Fibroblast of lung (primary cell): ENCODE measurements at regions not wholly inside any gene's neighbourhood (a gene's known extent, or its start where the extent isn't known, plus 50 kb on each side); places are given as distances from the start of the nearest gene placed in this dataset.

ENCODE experiments used
- DNase-seq, 2 donors: peaks; one replicate each; pipeline versions ENCODE4 v3.0.0 to v3.0.0-alpha.2; 2010; ENCODE audit warnings: low read depth in 2 of 2
- H2AFZ ChIP-seq: 2 replicates; pipeline ENCODE4 v1.5.1; 2012; ENCODE audit warnings: low read length, control low read depth, inconsistent platforms
- H3K27ac ChIP-seq: 2 replicates; pipeline ENCODE4 v1.5.1; 2011; ENCODE audit warnings: low read length, control low read depth; ENCODE audit not compliant: insufficient read depth
- H3K27me3 ChIP-seq: 2 replicates; pipeline ENCODE4 v1.5.1; 2011; ENCODE audit warnings: mild to moderate bottlenecking, low read length; ENCODE audit not compliant: control insufficient read depth, insufficient read depth
- H3K36me3 ChIP-seq: 2 replicates; pipeline ENCODE4 v1.5.1; 2011; ENCODE audit warnings: low read length; ENCODE audit not compliant: control insufficient read depth, insufficient read depth
- H3K4me1 ChIP-seq: 2 replicates; pipeline ENCODE4 v1.5.1; 2011; ENCODE audit warnings: low read length; ENCODE audit not compliant: control insufficient read depth, insufficient read depth; ENCODE audit errors: extremely low read depth
- H3K4me2 ChIP-seq: 2 replicates; pipeline ENCODE4 v1.5.1; 2011; ENCODE audit warnings: low read length, control low read depth; ENCODE audit not compliant: insufficient read depth; ENCODE audit errors: extremely low read depth
- H3K4me3 ChIP-seq, 4 experiments: fragments of 200-600 bp in 1 of 4; sonication (generic) in 1 of 4; replicated peaks in 1 of 4; 2 replicates each; pipeline ENCODE4 v1.5.1; 2011 to 2016; ENCODE audit warnings: low read length in 4 of 4, low read depth in 3 of 4, mild to moderate bottlenecking in 3 of 4, control low read depth in 2 of 4, inconsistent platforms in 1 of 4, mixed read lengths in 1 of 4; ENCODE audit not compliant: insufficient read depth in 1 of 4; ENCODE audit errors: control extremely low read depth in 1 of 4
- H3K79me2 ChIP-seq: 2 replicates; pipeline ENCODE4 v1.5.1; 2012; ENCODE audit warnings: mild to moderate bottlenecking, low read length, inconsistent platforms; ENCODE audit not compliant: control insufficient read depth, insufficient read depth
- H3K9ac ChIP-seq: 2 replicates; pipeline ENCODE4 v1.5.1; 2011; ENCODE audit warnings: mild to moderate bottlenecking, low read length, control low read depth; ENCODE audit not compliant: insufficient read depth
- H3K9me3 ChIP-seq: 2 replicates; pipeline ENCODE4 v1.5.1; 2012; ENCODE audit warnings: low read depth, low read length; ENCODE audit not compliant: control insufficient read depth, insufficient read depth
- H4K20me1 ChIP-seq: 2 replicates; pipeline ENCODE4 v1.5.1; 2011; ENCODE audit warnings: low read length; ENCODE audit not compliant: control insufficient read depth, insufficient read depth; ENCODE audit errors: extremely low read depth
- EZH2 ChIP-seq: IDR thresholded peaks from 2 replicates; pipeline ENCODE4 v1.5.1; 2012; ENCODE audit warnings: low read length, control low read depth, mild to moderate bottlenecking; ENCODE audit errors: missing control alignments
- TF ChIP-seq, protein P1 (sequence below), 2 donors: IDR thresholded peaks in 1 of 2; conservative IDR thresholded peaks in 1 of 2; 1 replicate in 1 of 2; 2 replicates in 1 of 2; pipeline ENCODE4 v1.5.1; 2011 to 2012; ENCODE audit warnings: low read length in 2 of 2, control low read depth in 1 of 2, inconsistent platforms in 1 of 2, low read depth in 1 of 2, mild to moderate bottlenecking in 1 of 2

DNA sequence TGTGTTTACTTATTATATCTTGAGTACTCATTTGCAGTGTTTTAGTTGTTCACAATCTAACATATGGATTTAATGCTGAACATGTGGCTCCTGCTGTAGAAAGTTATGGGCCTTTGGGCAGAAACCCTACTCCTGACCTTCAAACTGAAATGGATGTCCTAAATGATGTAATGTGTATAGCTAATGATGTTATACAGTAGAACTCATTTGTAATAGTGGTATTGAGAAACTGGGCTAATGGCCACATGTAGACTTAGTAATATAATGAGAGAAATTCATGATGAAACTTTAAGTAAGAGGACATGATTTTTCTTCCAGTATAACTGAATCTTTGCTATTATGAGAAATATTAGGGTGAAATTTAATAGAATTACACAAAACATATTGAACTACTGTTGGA, 121.3 kb upstream of the PTPRK start:
- no peaks in the 10 kb centered on the region for H4K20me1 ChIP-seq
- TF ChIP-seq, protein P1, sequence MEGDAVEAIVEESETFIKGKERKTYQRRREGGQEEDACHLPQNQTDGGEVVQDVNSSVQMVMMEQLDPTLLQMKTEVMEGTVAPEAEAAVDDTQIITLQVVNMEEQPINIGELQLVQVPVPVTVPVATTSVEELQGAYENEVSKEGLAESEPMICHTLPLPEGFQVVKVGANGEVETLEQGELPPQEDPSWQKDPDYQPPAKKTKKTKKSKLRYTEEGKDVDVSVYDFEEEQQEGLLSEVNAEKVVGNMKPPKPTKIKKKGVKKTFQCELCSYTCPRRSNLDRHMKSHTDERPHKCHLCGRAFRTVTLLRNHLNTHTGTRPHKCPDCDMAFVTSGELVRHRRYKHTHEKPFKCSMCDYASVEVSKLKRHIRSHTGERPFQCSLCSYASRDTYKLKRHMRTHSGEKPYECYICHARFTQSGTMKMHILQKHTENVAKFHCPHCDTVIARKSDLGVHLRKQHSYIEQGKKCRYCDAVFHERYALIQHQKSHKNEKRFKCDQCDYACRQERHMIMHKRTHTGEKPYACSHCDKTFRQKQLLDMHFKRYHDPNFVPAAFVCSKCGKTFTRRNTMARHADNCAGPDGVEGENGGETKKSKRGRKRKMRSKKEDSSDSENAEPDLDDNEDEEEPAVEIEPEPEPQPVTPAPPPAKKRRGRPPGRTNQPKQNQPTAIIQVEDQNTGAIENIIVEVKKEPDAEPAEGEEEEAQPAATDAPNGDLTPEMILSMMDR (conservative IDR thresholded peaks at IDR 0.05 in 1 of 2, IDR thresholded peaks at IDR 0.05 in 1 of 2; ENCODE audit: low read depth in 1 of 2, low read length in 2 of 2) = no peak
- TF ChIP-seq EZH2 = no peak
- H3K36me3 ChIP-seq = no peaks in the 10 kb centered on the region
- no peak overlapping the region for H3K4me2 ChIP-seq
- H2AFZ ChIP-seq = no peak overlapping the region
- peak in 1 of 2 donors; percentile 95 for DNase-seq
- no peaks in the 10 kb centered on the region for H3K79me2 ChIP-seq
- H3K9me3 ChIP-seq = no peaks in the 10 kb centered on the region
- H3K27ac ChIP-seq = no peak overlapping the region
- H3K27me3 ChIP-seq = no peaks in the 10 kb centered on the region
- H3K4me1 ChIP-seq = no peaks in the 10 kb centered on the region
- H3K4me3 ChIP-seq = no peak overlapping the region
- no peak overlapping the region for H3K9ac ChIP-seq

DNA sequence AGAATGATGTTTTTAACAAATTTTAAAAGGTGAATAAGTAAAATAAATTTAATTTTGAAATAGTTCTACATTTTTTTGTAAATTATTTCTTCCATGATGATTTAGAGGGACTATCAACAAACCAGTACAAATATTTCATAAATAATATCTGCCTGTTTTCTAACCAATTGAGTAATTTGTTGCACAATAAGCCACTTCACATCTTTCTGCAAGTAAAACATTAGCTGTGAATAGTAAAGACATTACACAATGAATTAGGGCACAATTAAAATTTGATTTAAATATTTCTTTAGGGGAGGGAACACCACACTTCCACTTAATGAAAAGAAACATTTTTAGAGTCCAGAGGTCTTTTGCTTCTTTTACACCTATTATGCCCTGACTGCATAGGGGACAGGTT, 118.4 kb upstream of the PTPRK start:
- Histone ChIP-seq H3K9ac (no peak overlapping the region), H3K36me3 (no peaks in the 10 kb centered on the region), H3K9me3 (no peaks in the 10 kb centered on the region), H3K4me2 (no peak overlapping the region), H3K4me1 (no peaks in the 10 kb centered on the region), H2AFZ (no peak overlapping the region), H3K79me2 (no peaks in the 10 kb centered on the region), H3K4me3 (no peak overlapping the region), H3K27ac (no peak overlapping the region), H3K27me3 (no peaks in the 10 kb centered on the region), H4K20me1 (no peaks in the 10 kb centered on the region)
- TF ChIP-seq, protein P1 (conservative IDR thresholded peaks at IDR 0.05 in 1 of 2, IDR thresholded peaks at IDR 0.05 in 1 of 2; ENCODE audit: low read depth in 1 of 2, low read length in 2 of 2) = no peak
- TF ChIP-seq EZH2 = no peak
- no peak for DNase-seq

DNA sequence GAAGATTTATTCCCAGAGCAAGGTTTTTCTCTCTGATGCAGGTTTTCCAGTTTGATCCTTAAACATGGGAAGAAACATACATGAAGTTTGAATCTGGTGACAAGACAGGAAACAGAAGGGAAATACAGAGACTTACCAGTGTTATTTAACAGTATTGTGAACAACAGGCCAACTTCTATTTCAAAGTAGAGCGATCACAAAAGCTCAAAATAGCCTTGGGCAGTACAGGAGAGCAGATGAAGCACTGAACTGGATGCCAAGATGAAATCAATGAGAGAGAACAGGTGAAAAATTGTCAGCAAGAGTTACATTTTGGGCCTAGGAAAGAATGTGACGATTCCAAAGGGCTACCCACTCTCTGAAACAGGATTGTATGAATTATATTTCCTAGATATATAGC, 114.8 kb upstream of the PTPRK start:
- TF ChIP-seq, protein P1 (conservative IDR thresholded peaks at IDR 0.05 in 1 of 2, IDR thresholded peaks at IDR 0.05 in 1 of 2; ENCODE audit: low read depth in 1 of 2, low read length in 2 of 2) = no peak
- no peak for TF ChIP-seq EZH2
- no peak overlapping the region for H3K4me3 ChIP-seq
- H3K9me3 ChIP-seq = no peaks in the 10 kb centered on the region
- no peaks in the 10 kb centered on the region for H3K27me3 ChIP-seq
- no peaks in the 10 kb centered on the region for H3K79me2 ChIP-seq
- H3K9ac ChIP-seq = no peak overlapping the region
- H3K4me1 ChIP-seq = no peaks in the 10 kb centered on the region
- H3K4me2 ChIP-seq = no peak overlapping the region
- no peak for DNase-seq
- no peaks in the 10 kb centered on the region for H4K20me1 ChIP-seq
- no peak overlapping the region for H3K27ac ChIP-seq
- no peak overlapping the region for H2AFZ ChIP-seq
- no peaks in the 10 kb centered on the region for H3K36me3 ChIP-seq
